Calu3 (cell line): ENCODE measurements at regions not wholly inside any gene's neighbourhood (a gene's known extent, or its start where the extent isn't known, plus 50 kb on each side); places are given as distances from the start of the nearest gene placed in this dataset.

Experiments
- BruUV-seq: library from RNA; stranded (reverse); fragments of 400-500 nt; replicated peaks from 2 replicates; lab custom pipeline; 2021; lab: Mats Ljungman, UMichigan
- CTCF ChIA-PET: fragments of 300-600 bp; sonication (Branson Sonifier 250); formaldehyde crosslinking; loops from one replicate; lab custom pipeline; 2022; ENCODE audit warnings: antibody characterized with exemption; lab: Charles Lee
- DNase-seq: peaks from one replicate; pipeline ENCODE4 v3.0.0; 2022
- H3K27ac Mint-ChIP-seq: one replicate; pipeline ENCODE4 v1.8.0; 2022; ENCODE audit warnings: mixed read lengths; ENCODE audit not compliant: unreplicated experiment
- H3K27me3 Mint-ChIP-seq: one replicate; pipeline ENCODE4 v1.8.0; 2022; ENCODE audit warnings: mixed read lengths; ENCODE audit not compliant: unreplicated experiment
- H3K36me3 Mint-ChIP-seq: one replicate; pipeline ENCODE4 v1.8.0; 2022; ENCODE audit warnings: mild to moderate bottlenecking, moderate library complexity, mixed read lengths; ENCODE audit not compliant: insufficient read depth, unreplicated experiment
- H3K4me1 Mint-ChIP-seq: one replicate; pipeline ENCODE4 v1.8.0; 2022; ENCODE audit warnings: mild to moderate bottlenecking, low read depth, mixed read lengths; ENCODE audit not compliant: unreplicated experiment
- H3K4me3 Mint-ChIP-seq: one replicate; pipeline ENCODE4 v1.8.0; 2022; ENCODE audit warnings: mild to moderate bottlenecking, low read depth, moderate library complexity, mixed read lengths; ENCODE audit not compliant: unreplicated experiment
- H3K9me3 Mint-ChIP-seq: one replicate; pipeline ENCODE4 v1.8.0; 2022; ENCODE audit warnings: low read depth, mixed read lengths; ENCODE audit not compliant: unreplicated experiment
- intact Hi-C: fragments of 100-400 bp; cut with micrococcal nuclease; formaldehyde crosslinking; loops from one replicate; pipeline ENCODE4 v1.10.0; 2022; ENCODE audit not compliant: unreplicated experiment
- TF ChIP-seq, protein P1 (sequence below): fragments of 200-600 bp; IDR thresholded peaks from one replicate; pipeline ENCODE4 v1.8.0; 2022; ENCODE audit warnings: antibody characterized with exemption; ENCODE audit not compliant: unreplicated experiment

DNA sequence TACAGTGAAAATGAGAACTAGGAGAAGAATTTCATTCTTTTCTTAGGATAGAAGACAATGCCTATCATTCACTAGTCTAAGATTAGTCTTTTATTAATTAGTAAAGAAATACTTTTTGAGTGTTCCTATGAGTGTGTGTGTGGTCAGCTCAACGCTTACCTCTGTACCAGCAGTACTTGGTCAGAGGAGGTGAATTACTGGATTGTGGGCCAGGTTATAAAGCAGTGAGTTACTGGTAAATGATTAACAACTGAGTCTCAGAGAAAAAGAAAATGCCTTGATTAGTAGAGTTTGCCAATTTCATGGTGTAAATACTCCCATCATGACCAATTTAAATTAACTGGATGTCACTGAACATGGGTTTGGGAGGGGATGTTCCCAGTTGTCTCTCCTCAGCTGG lies 444.6 kb downstream of the STIM2 start:
- H3K4me3 Mint-ChIP-seq, result no peak overlapping the region
- H3K27ac Mint-ChIP-seq, result no peak overlapping the region
- CTCF ChIA-PET, result no interaction called here
- no peaks in the 10 kb centered on the region for H3K36me3 Mint-ChIP-seq
- peaks cover 19% of the 10 kb centered on the region for H3K9me3 Mint-ChIP-seq
- TF ChIP-seq, protein P1, sequence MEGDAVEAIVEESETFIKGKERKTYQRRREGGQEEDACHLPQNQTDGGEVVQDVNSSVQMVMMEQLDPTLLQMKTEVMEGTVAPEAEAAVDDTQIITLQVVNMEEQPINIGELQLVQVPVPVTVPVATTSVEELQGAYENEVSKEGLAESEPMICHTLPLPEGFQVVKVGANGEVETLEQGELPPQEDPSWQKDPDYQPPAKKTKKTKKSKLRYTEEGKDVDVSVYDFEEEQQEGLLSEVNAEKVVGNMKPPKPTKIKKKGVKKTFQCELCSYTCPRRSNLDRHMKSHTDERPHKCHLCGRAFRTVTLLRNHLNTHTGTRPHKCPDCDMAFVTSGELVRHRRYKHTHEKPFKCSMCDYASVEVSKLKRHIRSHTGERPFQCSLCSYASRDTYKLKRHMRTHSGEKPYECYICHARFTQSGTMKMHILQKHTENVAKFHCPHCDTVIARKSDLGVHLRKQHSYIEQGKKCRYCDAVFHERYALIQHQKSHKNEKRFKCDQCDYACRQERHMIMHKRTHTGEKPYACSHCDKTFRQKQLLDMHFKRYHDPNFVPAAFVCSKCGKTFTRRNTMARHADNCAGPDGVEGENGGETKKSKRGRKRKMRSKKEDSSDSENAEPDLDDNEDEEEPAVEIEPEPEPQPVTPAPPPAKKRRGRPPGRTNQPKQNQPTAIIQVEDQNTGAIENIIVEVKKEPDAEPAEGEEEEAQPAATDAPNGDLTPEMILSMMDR, result no peak
- DNase-seq, result no peak
- intact Hi-C loops, result no loop called here
- no TSS peak for BruUV-seq
- H3K27me3 Mint-ChIP-seq, result no peaks in the 10 kb centered on the region
- H3K4me1 Mint-ChIP-seq, result peaks cover 7% of the 10 kb centered on the region

DNA sequence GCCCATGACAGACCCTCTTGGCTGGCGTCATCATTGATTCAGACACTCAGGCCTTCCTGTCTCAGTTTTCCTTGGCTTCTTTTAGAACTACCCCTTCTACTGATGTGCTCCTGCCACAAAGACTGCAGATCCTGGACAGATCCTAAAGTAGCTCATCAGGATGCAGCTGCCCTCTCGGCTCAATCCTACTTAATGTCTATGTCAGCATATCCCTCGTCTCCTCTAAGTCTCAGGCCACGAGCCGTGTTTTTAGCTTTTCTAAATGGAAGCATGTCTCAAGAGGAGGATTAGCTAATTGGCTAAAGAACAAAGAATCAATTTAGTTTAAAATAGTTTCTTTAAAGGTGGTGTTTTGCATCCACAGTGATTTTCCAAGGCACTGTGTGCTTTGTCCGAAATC lies 447.7 kb downstream of the STIM2 start:
- Mint-ChIP-seq H3K27ac (no peak overlapping the region), H3K4me3 (no peak overlapping the region), H3K27me3 (no peaks in the 10 kb centered on the region), H3K9me3 (peaks cover 5% of the 10 kb centered on the region), H3K36me3 (no peaks in the 10 kb centered on the region), H3K4me1 (peaks cover 7% of the 10 kb centered on the region)
- no peak for DNase-seq
- intact Hi-C loops, result no loop called here
- CTCF ChIA-PET, result no interaction called here
- TF ChIP-seq, protein P1, result no peak
- BruUV-seq, result no TSS peak

DNA sequence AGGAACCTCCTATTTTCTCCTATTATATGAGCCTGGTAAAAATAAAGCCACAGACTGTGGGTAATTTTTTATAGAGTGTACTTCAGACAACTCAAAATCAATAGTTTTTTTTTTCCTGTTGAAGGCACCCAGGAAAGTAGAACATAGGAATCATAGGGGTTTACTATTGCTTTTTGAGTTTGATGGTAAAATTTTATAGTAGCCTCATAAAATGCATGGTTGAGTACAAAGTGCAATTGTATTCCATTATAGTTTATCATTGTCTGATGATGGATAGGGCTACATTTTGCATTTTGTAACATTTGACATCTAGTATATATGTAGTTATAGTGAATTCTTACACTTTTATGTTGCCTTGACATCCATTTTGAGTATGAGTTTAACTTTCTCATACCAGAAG lies 455.0 kb downstream of the STIM2 start:
- intact Hi-C loops, result no loop called here
- Mint-ChIP-seq H3K36me3 (no peaks in the 10 kb centered on the region), H3K4me1 (peaks cover 24% of the 10 kb centered on the region), H3K4me3 (no peak overlapping the region), H3K9me3 (peaks cover 2% of the 10 kb centered on the region), H3K27ac (no peak overlapping the region), H3K27me3 (no peaks in the 10 kb centered on the region)
- CTCF ChIA-PET, result interaction anchor here (1.6 kb wide), 1 partner anchor 139 kb away, joined by 6 read pairs; no protein-coding TSS in a partner anchor
- DNase-seq, result no peak
- TF ChIP-seq, protein P1, result no peak
- no TSS peak for BruUV-seq

DNA sequence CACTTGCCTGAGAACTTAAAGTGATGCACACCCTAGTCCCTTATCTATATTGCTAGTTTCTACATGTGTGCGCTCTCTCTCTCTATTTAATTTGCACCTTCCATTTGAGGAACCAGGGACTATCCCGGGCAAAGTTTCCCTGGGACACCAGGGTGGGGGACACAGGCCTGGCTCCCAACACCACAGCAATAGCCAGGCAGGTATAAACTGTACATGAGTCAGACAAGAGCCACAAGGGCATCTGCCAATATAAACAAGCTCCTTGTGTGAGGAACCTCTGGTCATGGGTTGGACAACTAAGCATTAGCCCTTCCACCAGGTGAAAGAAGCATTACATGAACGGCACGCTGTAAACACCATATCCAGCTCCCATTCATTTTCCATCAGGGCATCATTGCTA lies 455.5 kb downstream of the STIM2 start:
- CTCF ChIA-PET, result interaction anchor here (0.7 to 1.6 kb wide), 2 partner anchors 137 to 140 kb away, joined by 6 read pairs; no protein-coding TSS in a partner anchor
- no TSS peak for BruUV-seq
- Mint-ChIP-seq H3K27ac (no peak overlapping the region), H3K27me3 (no peaks in the 10 kb centered on the region), H3K9me3 (peaks cover 2% of the 10 kb centered on the region), H3K4me3 (no peak overlapping the region), H3K36me3 (no peaks in the 10 kb centered on the region), H3K4me1 (peaks cover 24% of the 10 kb centered on the region)
- DNase-seq, result no peak
- TF ChIP-seq, protein P1, result no peak
- intact Hi-C loops, result no loop called here
